Ectodermal cell (in vitro differentiated cells): ENCODE measurements at regions not wholly inside any gene's neighbourhood (a gene's known extent, or its start where the extent isn't known, plus 50 kb on each side); places are given as distances from the start of the nearest gene placed in this dataset.
"Not testable (repeated sequence)": the region's sequence is repeated elsewhere in the genome, so short reads cannot be mapped to it uniquely, and the experiment has no call there.

ENCODE experiments used
- H3K27ac ChIP-seq: 2 replicates; pipeline ENCODE4 v1.7.0; 2013; ENCODE audit warnings: mild to moderate bottlenecking, low read depth, low read length; ENCODE audit not compliant: insufficient read depth, poor library complexity, severe bottlenecking
- H3K27me3 ChIP-seq: 2 replicates; pipeline ENCODE4 v1.7.0; 2013; ENCODE audit warnings: mild to moderate bottlenecking, low read length; ENCODE audit not compliant: insufficient read depth, control insufficient read depth, poor library complexity, severe bottlenecking
- H3K36me3 ChIP-seq: one replicate; pipeline ENCODE4 v1.7.0; 2013; ENCODE audit warnings: low read length; ENCODE audit not compliant: control insufficient read depth, insufficient read depth
- H3K4me1 ChIP-seq: one replicate; pipeline ENCODE4 v1.7.0; 2013; ENCODE audit warnings: low read length; ENCODE audit not compliant: control insufficient read depth, insufficient read depth
- H3K4me3 ChIP-seq: 2 replicates; pipeline ENCODE4 v1.7.0; 2013; ENCODE audit warnings: low read depth, low read length, control low read depth; ENCODE audit not compliant: insufficient read depth
- H3K9me3 ChIP-seq: 2 replicates; pipeline ENCODE4 v1.7.0; 2013; ENCODE audit warnings: mild to moderate bottlenecking, low read length, moderate library complexity; ENCODE audit not compliant: control insufficient read depth
- WGBS, 2 experiments: methylation state at CpG; one replicate each; pipeline ENCODE4 v1.1.7; 2013; ENCODE audit warnings: missing lambda C conversion rate in 2 of 2; 5-methylcytosine and 5-hydroxymethylcytosine counted together

DNA sequence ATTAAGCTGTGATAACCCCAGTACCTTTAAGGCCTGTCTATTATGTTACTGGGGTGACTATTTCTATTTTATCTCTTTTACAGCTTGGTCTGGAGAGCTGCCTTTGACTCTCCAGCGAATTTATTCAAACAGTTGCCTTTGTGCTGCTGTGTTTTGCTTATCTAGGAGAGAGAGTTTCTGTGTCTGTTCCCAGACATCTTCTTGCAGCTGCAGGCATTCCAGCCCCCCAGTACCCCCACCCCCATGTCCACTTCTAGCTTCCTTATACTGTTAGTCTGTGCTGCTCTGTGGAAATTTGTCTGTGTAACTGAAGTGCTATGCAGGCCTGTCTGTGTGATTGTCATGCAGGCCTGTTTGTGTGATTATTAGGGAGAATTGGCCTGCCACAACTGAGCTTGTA is 713.7 kb upstream of the SEMA6D start:
- WGBS, 2 experiments = 94 to 100% methylated on average over 1 of the region's 1 CpG
- Histone ChIP-seq H3K4me1 (no peaks in the 10 kb centered on the region), H3K36me3 (no peaks in the 10 kb centered on the region), H3K27ac (no peak overlapping the region), H3K9me3 (no peaks in the 10 kb centered on the region), H3K4me3 (no peak overlapping the region), H3K27me3 (no peaks in the 10 kb centered on the region)

- Histone ChIP-seq H3K4me1 (no peaks in the 10 kb centered on the region), H3K4me3 (no peak overlapping the region), H3K9me3 (no peaks in the 10 kb centered on the region), H3K27me3 (no peaks in the 10 kb centered on the region), H3K27ac (no peak overlapping the region), H3K36me3 (no peaks in the 10 kb centered on the region)
These were observed 703.9 kb upstream of the SEMA6D start for GRCh38 chr15:47013446-47013845.

DNA sequence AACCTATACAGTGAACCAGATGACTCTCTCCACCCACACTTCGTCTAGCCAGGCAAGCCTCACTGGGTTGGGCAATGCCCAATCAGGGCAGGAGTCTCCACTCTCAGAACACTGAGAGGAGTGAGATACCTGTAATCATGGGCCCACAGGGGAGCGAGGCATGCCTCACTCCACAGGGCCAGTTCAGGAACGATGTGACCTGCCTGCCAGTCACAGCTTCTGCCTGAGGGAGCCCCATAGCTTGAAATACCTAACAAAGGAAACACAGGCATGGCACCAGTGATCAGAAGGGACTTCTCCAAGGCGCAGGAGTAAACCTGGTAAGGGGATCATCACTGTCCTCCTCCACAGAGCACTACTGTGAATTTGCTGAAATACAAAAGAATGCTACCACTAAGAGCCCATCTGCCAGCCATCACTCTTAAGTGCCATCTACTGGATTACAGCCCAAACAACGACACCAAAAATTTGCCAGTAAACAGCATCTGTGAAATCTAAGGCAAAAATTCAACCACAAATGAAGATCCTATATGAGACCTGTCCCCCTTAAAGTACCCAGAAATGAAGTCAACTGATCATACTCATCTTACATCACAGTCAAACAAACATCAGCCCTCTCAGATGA is 689.9 kb upstream of the SEMA6D start:
- Histone ChIP-seq H3K4me1 (no peaks in the 10 kb centered on the region), H3K9me3 (no peaks in the 10 kb centered on the region), H3K27ac (no peak overlapping the region), H3K4me3 (no peak overlapping the region), H3K36me3 (no peaks in the 10 kb centered on the region), H3K27me3 (no peaks in the 10 kb centered on the region)
- WGBS, 2 experiments = 86 to 88% methylated on average over 5 of the region's 5 CpGs

DNA sequence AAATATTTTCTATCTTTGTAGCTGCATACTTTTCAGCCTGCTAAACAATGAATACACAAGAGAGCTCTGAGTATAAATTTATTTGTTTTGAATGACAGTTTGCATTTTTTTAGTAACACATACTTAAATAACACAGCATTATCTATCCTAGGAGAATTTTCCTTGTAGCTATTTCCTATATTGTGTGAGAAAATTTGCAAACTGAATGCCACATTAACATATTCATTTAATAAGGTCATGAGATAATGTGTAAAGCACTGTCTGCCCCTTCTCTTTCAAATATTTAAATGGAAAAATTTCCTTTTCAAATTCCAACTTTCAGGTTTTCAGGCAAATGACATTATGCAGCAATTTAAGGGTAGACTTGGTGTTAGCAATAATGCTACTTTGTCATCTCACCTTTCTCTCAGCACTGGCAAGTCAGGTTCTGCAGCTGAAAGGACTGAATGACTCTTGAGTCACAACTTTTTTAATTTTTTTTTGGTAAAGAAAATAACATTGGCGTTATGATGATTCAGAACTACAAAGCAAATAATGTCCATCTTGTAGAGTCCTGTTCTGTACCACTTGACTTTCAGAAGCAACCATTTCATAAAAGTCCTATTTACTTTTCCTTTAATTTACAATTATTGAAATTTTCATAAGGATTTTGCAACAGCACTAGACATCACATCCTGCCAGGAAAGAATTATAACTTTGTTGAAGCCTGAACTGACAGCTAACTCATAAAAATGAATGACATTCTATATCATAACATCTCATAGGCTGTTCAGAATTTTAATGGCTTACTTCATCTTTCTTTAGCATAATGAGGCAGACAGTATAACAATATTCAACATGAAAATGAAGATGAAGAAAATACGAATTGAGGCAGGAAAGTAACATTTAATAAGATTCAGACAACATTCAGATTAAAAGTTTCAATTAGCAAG is 681.6 kb upstream of the SEMA6D start:
- H3K27ac ChIP-seq = no peak overlapping the region
- no peaks in the 10 kb centered on the region for H3K27me3 ChIP-seq
- H3K36me3 ChIP-seq = no peaks in the 10 kb centered on the region
- no peaks in the 10 kb centered on the region for H3K9me3 ChIP-seq
- no peak overlapping the region for H3K4me3 ChIP-seq
- H3K4me1 ChIP-seq = no peaks in the 10 kb centered on the region
- WGBS, 2 experiments = 91 to 100% methylated on average over 1 to 2 of the region's 2 CpGs

DNA sequence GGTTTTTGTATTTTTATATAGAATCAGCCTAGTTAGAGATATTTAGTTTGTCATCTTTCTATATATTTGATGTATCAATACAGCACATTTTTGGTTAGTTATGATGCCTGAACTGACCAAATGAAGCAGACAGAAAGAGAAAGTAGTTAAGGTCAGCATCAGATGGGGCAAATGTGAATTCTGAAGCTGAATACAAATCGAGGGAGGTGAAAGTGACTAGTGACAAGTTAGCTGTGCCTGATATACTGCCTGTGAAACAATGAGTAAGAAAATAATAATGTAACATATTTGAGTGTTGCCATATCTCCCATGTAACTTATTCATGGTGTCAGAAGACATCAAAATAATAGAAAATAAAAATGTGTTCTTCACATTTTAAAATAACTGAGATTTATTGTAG is 680.3 kb upstream of the SEMA6D start:
- 88 to 97% methylated on average over 1 of the region's 1 CpG for WGBS, 2 experiments

GRCh38 chr15:47039225-47039624 is 678.1 kb upstream of the SEMA6D start:
- no peaks in the 10 kb centered on the region for H3K36me3 ChIP-seq
- H3K27me3 ChIP-seq = no peaks in the 10 kb centered on the region
- no peak overlapping the region for H3K27ac ChIP-seq
- WGBS, 2 experiments = 90 to 94% methylated on average over 1 of the region's 1 CpG
- H3K4me3 ChIP-seq = no peak overlapping the region
- H3K4me1 ChIP-seq = no peaks in the 10 kb centered on the region
- H3K9me3 ChIP-seq = no peaks in the 10 kb centered on the region

More for the DNA sequence above, 680.3 kb upstream of the SEMA6D start:
- no peak overlapping the region for H3K4me3 ChIP-seq
- H3K27ac ChIP-seq = no peak overlapping the region
- no peaks in the 10 kb centered on the region for H3K4me1 ChIP-seq
- H3K9me3 ChIP-seq = no peaks in the 10 kb centered on the region
- H3K36me3 ChIP-seq = no peaks in the 10 kb centered on the region
- H3K27me3 ChIP-seq = no peaks in the 10 kb centered on the region

DNA sequence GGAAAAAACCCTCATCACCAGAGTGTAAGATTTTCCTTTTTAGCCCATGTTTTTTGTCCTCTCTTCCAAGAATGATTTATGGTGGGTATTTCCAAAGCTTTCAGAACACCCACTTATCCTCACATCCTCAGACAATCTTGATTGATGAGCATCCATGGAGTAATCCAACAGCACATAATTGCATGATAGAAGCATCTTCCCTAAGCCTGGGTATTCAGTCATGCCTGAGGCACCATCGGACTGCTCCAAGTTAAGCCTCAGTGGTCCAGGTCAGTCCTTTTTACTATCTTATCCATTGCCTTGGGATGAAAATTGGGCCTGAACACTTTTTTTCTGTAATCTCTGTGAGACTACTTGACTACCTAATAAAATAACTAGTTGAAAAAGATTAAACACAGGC is 676.0 kb upstream of the SEMA6D start:
- Histone ChIP-seq H3K4me3 (no peak overlapping the region), H3K9me3 (no peaks in the 10 kb centered on the region), H3K27me3 (no peaks in the 10 kb centered on the region), H3K27ac (no peak overlapping the region), H3K36me3 (no peaks in the 10 kb centered on the region), H3K4me1 (no peaks in the 10 kb centered on the region)
- WGBS, 2 experiments = 86 to 87% methylated on average over 1 of the region's 1 CpG

GRCh38 chr15:47047981-47048380 is 669.3 kb upstream of the SEMA6D start:
- not testable (repeated sequence) for H3K36me3 ChIP-seq, H3K4me1 ChIP-seq, H3K4me3 ChIP-seq, H3K27me3 ChIP-seq, H3K9me3 ChIP-seq, H3K27ac ChIP-seq

- Histone ChIP-seq H3K9me3 (no peaks in the 10 kb centered on the region), H3K27ac (no peak overlapping the region)
- WGBS, 2 experiments = 86 to 92% methylated on average over 7 of the region's 7 CpGs
These were observed 650.9 kb upstream of the SEMA6D start for GRCh38 chr15:47066392-47066791.

DNA sequence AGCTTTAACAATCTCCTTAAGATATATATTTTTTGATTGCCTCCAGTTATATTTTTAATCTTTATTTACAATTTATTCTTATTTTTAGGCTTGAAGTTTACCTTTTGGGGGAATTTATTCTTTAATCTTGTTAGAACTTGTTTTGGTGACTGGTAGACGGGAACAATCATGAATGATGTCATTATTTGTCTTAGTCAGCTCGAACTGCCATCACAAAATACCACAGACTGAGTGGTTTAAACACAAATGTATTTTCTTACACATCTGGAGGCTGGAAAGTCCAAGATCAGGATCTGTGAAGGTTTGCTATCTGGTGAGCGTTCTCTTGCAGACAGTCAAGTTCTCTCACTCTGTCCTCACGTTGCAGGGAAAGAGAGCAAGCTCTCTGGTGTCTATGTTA is 639.5 kb upstream of the SEMA6D start:
- H3K4me3 ChIP-seq, H3K9me3 ChIP-seq, H3K36me3 ChIP-seq, H3K27me3 ChIP-seq, H3K27ac ChIP-seq, H3K4me1 ChIP-seq: not testable (repeated sequence)
- WGBS, 2 experiments = 86 to 90% methylated on average over 2 to 3 of the region's 4 CpGs

More at GRCh38 chr15:47066392-47066791, 650.9 kb upstream of the SEMA6D start:
- no peaks in the 10 kb centered on the region for H3K36me3 ChIP-seq
- H3K27me3 ChIP-seq = no peaks in the 10 kb centered on the region
- no peak overlapping the region for H3K4me3 ChIP-seq
- no peaks in the 10 kb centered on the region for H3K4me1 ChIP-seq
